GM19023 (cell line): ENCODE measurements at regions not wholly inside any gene's neighbourhood (a gene's known extent, or its start where the extent isn't known, plus 50 kb on each side); places are given as distances from the start of the nearest gene placed in this dataset.
A peak's percentile ranks its signal among the peaks of the same experiment; 100 is the strongest.
"Not testable (repeated sequence)": the region's sequence is repeated elsewhere in the genome, so short reads cannot be mapped to it uniquely, and the experiment has no call there.

Source experiments
- ATAC-seq: cut with Tn5 transposase; IDR thresholded peaks from one replicate; pipeline ENCODE4 v1.9.1; 2021; ENCODE audit warnings: mild to moderate bottlenecking, moderate library complexity; ENCODE audit not compliant: unreplicated experiment

GRCh38 chr6:163776196-163776905, 361.8 kb downstream of the QKI start:
- ATAC-seq = no peak

DNA sequence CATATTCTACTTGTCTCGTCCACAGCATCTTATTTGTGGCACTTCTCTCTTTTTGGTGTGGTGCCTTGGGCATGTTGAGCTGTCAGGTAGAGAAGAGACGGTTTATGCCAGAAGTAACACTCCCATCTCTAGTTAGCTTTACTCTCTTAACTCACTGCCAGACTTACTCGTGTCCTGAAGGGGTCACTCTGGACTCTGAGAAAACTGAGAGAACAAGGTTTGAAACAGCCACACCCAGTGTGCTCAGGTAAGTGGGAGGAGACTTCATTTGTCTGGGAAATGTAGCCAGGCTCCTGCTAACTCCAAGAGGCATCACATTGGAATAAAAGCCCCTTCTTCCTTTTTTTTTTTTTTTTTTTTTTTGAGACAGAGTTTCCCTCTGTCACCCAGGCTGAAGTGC, 360.8 kb downstream of the QKI start:
- ATAC-seq = no peak

GRCh38 chr6:163774485-163774884, 360.0 kb downstream of the QKI start:
- ATAC-seq = no peak

- ATAC-seq = no peak
Measured at GRCh38 chr6:163773646-163774045, 359.1 kb downstream of the QKI start.

GRCh38 chr6:163772701-163773100, 358.2 kb downstream of the QKI start:
- no peak for ATAC-seq

GRCh38 chr6:163771180-163771579, 356.7 kb downstream of the QKI start:
- no peak for ATAC-seq

GRCh38 chr6:163768905-163769304, 354.4 kb downstream of the QKI start:
- no peak for ATAC-seq

GRCh38 chr6:163766936-163767335, 352.4 kb downstream of the QKI start:
- ATAC-seq = no peak

- ATAC-seq = no peak
Measured at GRCh38 chr6:163765335-163765734, 350.8 kb downstream of the QKI start.

DNA sequence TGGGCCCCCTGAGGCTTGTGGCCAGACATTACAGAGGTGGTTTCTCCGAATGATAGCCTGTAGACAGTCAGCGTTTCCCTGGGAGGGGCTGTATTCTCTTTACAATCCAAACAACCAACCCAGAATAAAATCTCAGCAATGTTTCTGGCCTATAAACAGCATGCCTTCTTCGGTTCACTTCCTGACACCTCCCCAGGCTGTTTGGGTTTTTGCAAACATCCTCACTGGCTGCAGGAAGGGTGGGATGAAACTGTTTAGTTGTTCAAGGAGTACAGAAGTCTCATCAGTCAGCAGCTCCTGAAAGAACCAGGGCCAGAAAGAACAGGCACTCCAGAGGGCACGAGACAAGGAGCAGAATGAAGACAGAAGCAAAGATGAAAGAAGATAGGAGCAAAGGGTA, 350.0 kb downstream of the QKI start:
- ATAC-seq = no peak

- no peak for ATAC-seq
Measured at GRCh38 chr6:163761481-163761880, 347.0 kb downstream of the QKI start.

- no peak for ATAC-seq
Measured at GRCh38 chr6:163760860-163761259, 346.3 kb downstream of the QKI start.

DNA sequence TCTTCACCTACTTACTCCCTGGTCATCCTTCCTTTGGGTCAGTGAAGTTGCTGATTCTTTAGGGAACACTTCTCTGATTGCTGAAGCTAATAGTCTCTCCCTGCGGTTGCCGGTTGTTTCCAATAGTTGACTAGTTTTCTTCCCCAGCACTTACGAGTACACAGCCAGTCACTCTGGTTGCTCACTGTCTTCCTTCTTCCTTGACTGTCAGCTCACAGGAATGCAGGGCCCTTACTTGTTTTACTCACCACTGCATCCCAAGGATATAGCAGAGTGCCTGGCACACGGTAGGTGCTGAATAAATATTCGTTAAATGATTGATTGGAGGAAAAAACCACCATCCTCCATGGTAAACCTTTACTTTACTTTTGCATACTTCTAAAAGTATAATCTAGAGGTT, 345.0 kb downstream of the QKI start:
- no peak for ATAC-seq

GRCh38 chr6:163757520-163757919, 343.0 kb downstream of the QKI start:
- no peak for ATAC-seq

DNA sequence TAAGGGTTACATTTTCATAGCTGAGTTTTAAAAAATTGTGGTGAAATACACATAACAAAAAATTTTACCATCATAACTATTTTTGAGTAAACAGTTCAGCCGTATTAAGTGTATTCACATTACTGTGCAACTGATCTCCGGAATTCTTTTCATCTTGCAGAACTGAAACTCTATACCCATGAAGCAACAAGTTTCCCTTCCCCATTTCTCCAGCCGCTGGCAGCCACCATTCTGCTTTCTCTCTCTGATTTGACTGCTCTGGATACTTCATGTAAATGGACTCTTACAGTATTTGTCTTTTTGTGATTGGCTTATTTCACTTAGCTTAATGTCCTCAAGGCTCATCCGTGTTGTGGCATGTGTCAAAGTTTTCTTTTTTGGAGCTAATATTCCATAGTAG, 341.6 kb downstream of the QKI start:
- peak; percentile 99 for ATAC-seq

GRCh38 chr6:163754866-163755265, 340.3 kb downstream of the QKI start:
- no peak for ATAC-seq

DNA sequence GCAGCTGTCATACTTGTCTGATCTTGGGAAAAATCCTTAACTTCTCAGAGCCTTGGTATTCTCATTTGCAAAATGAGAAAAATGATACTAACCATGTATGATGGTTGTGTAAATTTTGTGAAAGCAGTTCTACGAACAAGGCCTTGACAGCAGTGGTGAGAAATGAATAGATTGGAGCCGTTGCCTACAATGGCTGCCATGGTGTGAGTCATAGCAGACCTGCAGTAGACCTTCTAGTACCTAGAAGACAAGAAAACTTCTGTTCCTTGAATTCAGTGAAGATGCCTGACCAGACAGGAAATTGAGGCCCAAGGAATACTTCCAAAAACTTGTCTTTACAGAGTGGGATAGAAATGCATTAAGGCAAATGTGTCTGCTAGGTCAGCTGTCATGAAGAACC, 338.9 kb downstream of the QKI start:
- no peak for ATAC-seq

DNA sequence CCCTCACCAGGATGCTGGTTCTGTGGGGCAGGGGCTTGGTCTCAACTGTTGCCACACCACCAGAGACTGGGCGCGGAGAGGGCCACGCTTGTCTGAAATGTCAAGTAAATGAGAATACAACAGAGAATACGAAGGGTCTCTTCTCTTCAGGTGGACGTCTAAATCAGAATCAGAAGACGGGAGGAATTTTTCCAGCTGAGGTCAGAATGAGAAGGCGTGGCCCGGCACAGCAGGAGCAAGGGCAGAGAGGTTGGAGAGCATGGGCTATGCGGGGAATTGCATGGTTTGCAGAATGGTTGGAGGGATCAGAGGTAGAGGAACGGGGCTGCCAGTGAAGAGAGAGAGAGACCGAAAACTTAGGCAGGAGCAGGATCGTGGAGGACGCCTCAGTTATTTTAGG, 337.9 kb downstream of the QKI start:
- no peak for ATAC-seq

DNA sequence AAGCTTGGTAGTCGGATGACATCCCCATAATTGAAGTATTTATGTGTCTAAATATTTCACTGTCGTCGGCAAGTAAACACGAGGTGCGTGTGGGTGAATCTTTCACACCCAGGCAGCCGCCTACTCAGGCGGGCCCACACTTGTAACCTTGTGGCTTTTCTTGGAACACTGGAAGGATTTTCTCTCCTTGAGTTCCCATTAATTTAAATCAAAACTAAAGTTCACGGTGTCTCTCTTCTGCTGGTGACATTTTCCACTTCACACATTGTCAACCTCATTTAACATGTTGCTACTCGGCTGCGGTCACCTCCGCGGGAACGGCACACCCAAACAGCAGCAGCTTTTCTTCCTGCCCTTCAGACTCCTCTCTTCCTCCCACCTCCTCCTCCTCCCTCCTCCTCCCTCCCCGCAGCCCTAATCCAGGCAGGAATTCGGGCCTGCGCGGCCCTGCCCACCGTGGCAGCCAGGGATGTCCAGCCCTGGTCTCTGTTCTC, 336.6 kb downstream of the QKI start:
- ATAC-seq = no peak

DNA sequence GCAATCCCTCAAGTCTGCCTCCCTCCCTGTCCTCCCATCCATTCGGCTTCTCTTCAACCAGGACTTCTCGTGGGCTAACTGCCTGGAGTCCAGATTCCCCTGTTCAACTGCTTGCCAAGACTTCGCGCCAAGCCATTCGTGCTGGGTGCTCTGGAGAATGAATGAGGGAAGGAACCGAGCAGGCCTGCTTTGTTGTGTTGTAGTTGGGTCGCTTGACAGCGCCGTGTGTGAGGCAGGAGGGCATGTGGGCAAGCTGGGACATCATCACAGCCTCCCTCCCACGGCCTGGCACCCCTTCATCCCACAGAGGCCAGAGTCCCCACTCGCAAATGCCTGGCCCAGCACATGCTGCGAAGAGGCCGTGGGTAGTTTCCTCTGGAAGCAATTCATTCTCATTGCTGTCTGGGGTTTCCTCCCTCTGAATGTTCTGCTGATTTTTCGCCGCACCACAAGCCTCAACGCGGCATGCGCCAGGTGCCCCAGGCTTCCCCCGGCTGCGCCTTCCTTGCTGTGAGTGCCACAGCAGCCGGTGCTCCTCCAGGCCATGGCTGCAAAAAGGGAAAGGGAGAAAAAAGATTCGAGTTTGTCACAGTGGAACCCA, 336.0 kb downstream of the QKI start:
- ATAC-seq = no peak

GRCh38 chr6:163748886-163749285, 334.4 kb downstream of the QKI start:
- no peak for ATAC-seq

DNA sequence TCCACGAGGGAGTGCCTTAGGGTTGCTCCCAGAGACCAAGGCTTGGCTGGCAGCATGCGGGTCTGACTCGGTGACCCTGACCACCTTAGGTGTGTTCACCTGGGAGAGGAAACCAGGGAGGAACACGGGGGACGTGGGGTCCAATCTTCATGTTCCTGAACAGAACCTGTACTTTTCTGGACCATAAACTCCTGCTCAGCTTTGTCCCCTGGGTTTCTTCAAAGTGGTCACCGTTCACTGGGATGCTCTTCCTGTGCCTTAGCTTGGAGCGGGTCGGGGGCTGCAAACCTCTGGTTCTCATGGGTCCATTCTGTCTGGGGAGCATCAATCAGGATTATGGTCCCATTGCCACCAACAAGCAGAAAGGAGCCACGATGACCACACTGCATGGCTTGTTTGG, 333.5 kb downstream of the QKI start:
- no peak for ATAC-seq

- not testable (repeated sequence) for ATAC-seq
Measured at GRCh38 chr6:163747058-163747457, 332.5 kb downstream of the QKI start.
